Neutrophil (primary cell): ENCODE measurements at regions not wholly inside any gene's neighbourhood (a gene's known extent, or its start where the extent isn't known, plus 50 kb on each side); places are given as distances from the start of the nearest gene placed in this dataset.

Source experiments
- H3K27ac ChIP-seq: fragments of 200-600 bp; sonication (generic); 2 replicates; pipeline ENCODE4 v1.5.1; 2016; ENCODE audit warnings: mild to moderate bottlenecking, moderate library complexity
- H3K27me3 ChIP-seq: fragments of 200-600 bp; sonication (generic); 2 replicates; pipeline ENCODE4 v1.6.0; 2016; ENCODE audit warnings: mild to moderate bottlenecking
- H3K36me3 ChIP-seq: fragments of 200-600 bp; sonication (generic); 2 replicates; pipeline ENCODE4 v1.5.1; 2017
- H3K4me1 ChIP-seq, 2 experiments: fragments of 200-600 bp in 1 of 2; sonication (generic) in 1 of 2; 1 replicate in 1 of 2; 2 replicates in 1 of 2; pipeline versions ENCODE4 v1.5.1 to v1.6.1; 2013 to 2016; ENCODE audit warnings: low read depth in 1 of 2, low read length in 1 of 2, mild to moderate bottlenecking in 1 of 2, moderate library complexity in 1 of 2; ENCODE audit not compliant: control insufficient read depth in 1 of 2, insufficient read depth in 1 of 2
- H3K4me3 ChIP-seq, 2 experiments: fragments of 200-600 bp in 1 of 2; sonication (generic) in 1 of 2; 1 replicate in 1 of 2; 2 replicates in 1 of 2; pipeline ENCODE4 v1.5.1; 2013 to 2016; ENCODE audit warnings: low read depth in 1 of 2, low read length in 1 of 2, mild to moderate bottlenecking in 1 of 2, moderate library complexity in 1 of 2
- H3K9me3 ChIP-seq: fragments of 200-600 bp; sonication (generic); 2 replicates; pipeline ENCODE4 v1.5.1; 2016
- CTCF ChIP-seq: fragments of 200-600 bp; sonication (generic); IDR thresholded peaks from 2 replicates; pipeline ENCODE4 v1.5.1; 2016; ENCODE audit warnings: antibody characterized with exemption

GRCh38 chr2:219893541-219893940 lies 266.1 kb downstream of the SLC4A3 start:
- Histone ChIP-seq H3K27ac (no peak overlapping the region), H3K4me1 (no peaks in the 10 kb centered on the region), H3K27me3 (no peaks in the 10 kb centered on the region), H3K4me3 (no peak overlapping the region), H3K36me3 (no peaks in the 10 kb centered on the region), H3K9me3 (no peaks in the 10 kb centered on the region)
- TF ChIP-seq CTCF: no peak

GRCh38 chr2:219897456-219897855 lies 270.0 kb downstream of the SLC4A3 start:
- Histone ChIP-seq H3K27ac (no peak overlapping the region), H3K4me3 (no peak overlapping the region), H3K27me3 (no peaks in the 10 kb centered on the region), H3K4me1 (no peaks in the 10 kb centered on the region), H3K9me3 (no peaks in the 10 kb centered on the region), H3K36me3 (no peaks in the 10 kb centered on the region)
- TF ChIP-seq CTCF: no peak

GRCh38 chr2:219901155-219901554 lies 273.7 kb downstream of the SLC4A3 start:
- H3K4me3 ChIP-seq: no peak overlapping the region
- no peaks in the 10 kb centered on the region for H3K36me3 ChIP-seq
- H3K27me3 ChIP-seq: no peaks in the 10 kb centered on the region
- no peaks in the 10 kb centered on the region for H3K4me1 ChIP-seq
- H3K27ac ChIP-seq: no peak overlapping the region
- H3K9me3 ChIP-seq: no peaks in the 10 kb centered on the region
- no peak for TF ChIP-seq CTCF

- TF ChIP-seq CTCF: no peak
- no peak overlapping the region for H3K27ac ChIP-seq
- H3K27me3 ChIP-seq: no peaks in the 10 kb centered on the region
- no peak overlapping the region for H3K4me3 ChIP-seq
- no peaks in the 10 kb centered on the region for H3K4me1 ChIP-seq
- no peaks in the 10 kb centered on the region for H3K9me3 ChIP-seq
- H3K36me3 ChIP-seq: no peaks in the 10 kb centered on the region
Measured at GRCh38 chr2:219902891-219903552, 275.6 kb downstream of the SLC4A3 start.

GRCh38 chr2:219905640-219906039 lies 278.2 kb downstream of the SLC4A3 start:
- no peaks in the 10 kb centered on the region for H3K9me3 ChIP-seq
- no peaks in the 10 kb centered on the region for H3K4me1 ChIP-seq
- H3K36me3 ChIP-seq: no peaks in the 10 kb centered on the region
- no peak overlapping the region for H3K4me3 ChIP-seq
- TF ChIP-seq CTCF: no peak
- no peaks in the 10 kb centered on the region for H3K27me3 ChIP-seq
- no peak overlapping the region for H3K27ac ChIP-seq
